SK-N-SH (cell line): ENCODE measurements at regions not wholly inside any gene's neighbourhood (a gene's known extent, or its start where the extent isn't known, plus 50 kb on each side); places are given as distances from the start of the nearest gene placed in this dataset.

ENCODE experiments used
- ELF1 ChIP-seq: IDR thresholded peaks from 2 replicates; pipeline ENCODE4 v1.4.0; 2012
- EP300 ChIP-seq, 2 experiments: IDR thresholded peaks; 2 replicates each; pipeline versions ENCODE4 v1.4.0 to v1.6.1; 2012; ENCODE audit warnings: borderline replicate concordance in 1 of 2, low read depth in 1 of 2, low read length in 1 of 2
- EZH2phosphoT487 ChIP-seq: fragments of 200-600 bp; sonication (generic); IDR thresholded peaks from 2 replicates; pipeline ENCODE4 v1.6.1; 2017; ENCODE audit warnings: low read depth, mixed run types, mild to moderate bottlenecking, antibody characterized with exemption, moderate library complexity, borderline replicate concordance
- FOSL2 ChIP-seq: IDR thresholded peaks from 2 replicates; pipeline ENCODE4 v1.4.0; 2012; ENCODE audit warnings: low read depth, mild to moderate bottlenecking, moderate library complexity, borderline replicate concordance
- FOXM1 ChIP-seq: IDR thresholded peaks from 2 replicates; pipeline ENCODE4 v1.4.0; 2012; ENCODE audit warnings: low read depth, mild to moderate bottlenecking
- GABPA ChIP-seq: IDR thresholded peaks from 2 replicates; pipeline ENCODE4 v1.4.0; 2012; ENCODE audit warnings: low read depth, mild to moderate bottlenecking
- GATA2 ChIP-seq: sonication (generic); formaldehyde crosslinking; IDR thresholded peaks from 2 replicates; pipeline ENCODE4 v1.5.0; 2020; ENCODE audit warnings: mild to moderate bottlenecking, missing genetic modification reagents
- JUND ChIP-seq: IDR thresholded peaks from 2 replicates; pipeline ENCODE4 v1.4.0; 2012
- POLR2AphosphoS5 ChIP-seq: IDR thresholded peaks from 2 replicates; pipeline ENCODE4 v1.6.1; 2012; ENCODE audit warnings: low read depth, low read length
- RAD21 ChIP-seq: IDR thresholded peaks from 2 replicates; pipeline ENCODE4 v1.6.1; 2012; ENCODE audit warnings: mild to moderate bottlenecking, low read length
- TF ChIP-seq, protein P1 (sequence below): fragments of 200-600 bp; sonication (generic); IDR thresholded peaks from 2 replicates; pipeline ENCODE4 v1.6.1; 2017; ENCODE audit warnings: antibody characterized with exemption, mild to moderate bottlenecking, moderate library complexity
- TF ChIP-seq, protein P2 (sequence below): IDR thresholded peaks from 2 replicates; pipeline ENCODE4 v1.6.1; 2012; ENCODE audit warnings: mild to moderate bottlenecking, low read depth, low read length, moderate library complexity

DNA sequence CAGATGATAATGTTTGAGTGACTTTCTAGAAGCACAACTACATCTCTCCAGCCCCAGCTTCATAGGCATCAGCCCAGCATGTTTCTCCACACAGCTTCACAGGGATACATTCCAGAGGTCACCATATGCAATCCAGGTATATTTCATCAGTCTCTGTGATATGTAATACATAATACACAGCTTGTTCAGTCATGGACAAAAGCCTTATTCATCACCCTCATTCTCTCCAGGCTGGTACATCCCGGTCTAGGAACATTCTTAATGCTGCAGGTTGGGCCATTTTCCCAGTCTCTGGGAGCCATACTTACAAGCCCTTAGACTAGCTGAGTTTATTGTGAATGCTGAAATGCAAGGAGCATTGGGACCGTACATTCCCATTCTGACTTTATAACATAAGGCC, 169.4 kb downstream of the TMEM200A start:
- TF ChIP-seq, protein P1, sequence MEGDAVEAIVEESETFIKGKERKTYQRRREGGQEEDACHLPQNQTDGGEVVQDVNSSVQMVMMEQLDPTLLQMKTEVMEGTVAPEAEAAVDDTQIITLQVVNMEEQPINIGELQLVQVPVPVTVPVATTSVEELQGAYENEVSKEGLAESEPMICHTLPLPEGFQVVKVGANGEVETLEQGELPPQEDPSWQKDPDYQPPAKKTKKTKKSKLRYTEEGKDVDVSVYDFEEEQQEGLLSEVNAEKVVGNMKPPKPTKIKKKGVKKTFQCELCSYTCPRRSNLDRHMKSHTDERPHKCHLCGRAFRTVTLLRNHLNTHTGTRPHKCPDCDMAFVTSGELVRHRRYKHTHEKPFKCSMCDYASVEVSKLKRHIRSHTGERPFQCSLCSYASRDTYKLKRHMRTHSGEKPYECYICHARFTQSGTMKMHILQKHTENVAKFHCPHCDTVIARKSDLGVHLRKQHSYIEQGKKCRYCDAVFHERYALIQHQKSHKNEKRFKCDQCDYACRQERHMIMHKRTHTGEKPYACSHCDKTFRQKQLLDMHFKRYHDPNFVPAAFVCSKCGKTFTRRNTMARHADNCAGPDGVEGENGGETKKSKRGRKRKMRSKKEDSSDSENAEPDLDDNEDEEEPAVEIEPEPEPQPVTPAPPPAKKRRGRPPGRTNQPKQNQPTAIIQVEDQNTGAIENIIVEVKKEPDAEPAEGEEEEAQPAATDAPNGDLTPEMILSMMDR = no peak
- TF ChIP-seq FOXM1 (no peak), GATA2 (CRISPR knock-in tag) (no peak), FOSL2 (no peak), RAD21 (no peak), POLR2AphosphoS5 (no peak), GABPA (no peak), JUND (no peak), EP300 (IDR thresholded peaks at IDR 0.05; ENCODE audit: borderline replicate concordance in 1 of 2, low read depth in 1 of 2, low read length in 1 of 2) (no peak), ELF1 (no peak), EZH2phosphoT487 (no peak)
- TF ChIP-seq, protein P2, sequence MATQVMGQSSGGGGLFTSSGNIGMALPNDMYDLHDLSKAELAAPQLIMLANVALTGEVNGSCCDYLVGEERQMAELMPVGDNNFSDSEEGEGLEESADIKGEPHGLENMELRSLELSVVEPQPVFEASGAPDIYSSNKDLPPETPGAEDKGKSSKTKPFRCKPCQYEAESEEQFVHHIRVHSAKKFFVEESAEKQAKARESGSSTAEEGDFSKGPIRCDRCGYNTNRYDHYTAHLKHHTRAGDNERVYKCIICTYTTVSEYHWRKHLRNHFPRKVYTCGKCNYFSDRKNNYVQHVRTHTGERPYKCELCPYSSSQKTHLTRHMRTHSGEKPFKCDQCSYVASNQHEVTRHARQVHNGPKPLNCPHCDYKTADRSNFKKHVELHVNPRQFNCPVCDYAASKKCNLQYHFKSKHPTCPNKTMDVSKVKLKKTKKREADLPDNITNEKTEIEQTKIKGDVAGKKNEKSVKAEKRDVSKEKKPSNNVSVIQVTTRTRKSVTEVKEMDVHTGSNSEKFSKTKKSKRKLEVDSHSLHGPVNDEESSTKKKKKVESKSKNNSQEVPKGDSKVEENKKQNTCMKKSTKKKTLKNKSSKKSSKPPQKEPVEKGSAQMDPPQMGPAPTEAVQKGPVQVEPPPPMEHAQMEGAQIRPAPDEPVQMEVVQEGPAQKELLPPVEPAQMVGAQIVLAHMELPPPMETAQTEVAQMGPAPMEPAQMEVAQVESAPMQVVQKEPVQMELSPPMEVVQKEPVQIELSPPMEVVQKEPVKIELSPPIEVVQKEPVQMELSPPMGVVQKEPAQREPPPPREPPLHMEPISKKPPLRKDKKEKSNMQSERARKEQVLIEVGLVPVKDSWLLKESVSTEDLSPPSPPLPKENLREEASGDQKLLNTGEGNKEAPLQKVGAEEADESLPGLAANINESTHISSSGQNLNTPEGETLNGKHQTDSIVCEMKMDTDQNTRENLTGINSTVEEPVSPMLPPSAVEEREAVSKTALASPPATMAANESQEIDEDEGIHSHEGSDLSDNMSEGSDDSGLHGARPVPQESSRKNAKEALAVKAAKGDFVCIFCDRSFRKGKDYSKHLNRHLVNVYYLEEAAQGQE = no peak
